Sigmoid colon (tissue), 6 donors: ENCODE measurements at regions not wholly inside any gene's neighbourhood (a gene's known extent, or its start where the extent isn't known, plus 50 kb on each side); places are given as distances from the start of the nearest gene placed in this dataset.
"Not testable (repeated sequence)": the region's sequence is repeated elsewhere in the genome, so short reads cannot be mapped to it uniquely, and the experiment has no call there.

ENCODE experiments used
- DNase-seq: peaks from one replicate; pipeline ENCODE4 v3.0.0-alpha.2; 2019
- H3K27ac ChIP-seq, 4 donors: fragments of 200-600 bp; sonication (generic); one replicate each; pipeline ENCODE4 v1.5.1; 2016 to 2019; ENCODE audit warnings: mild to moderate bottlenecking in 1 of 4
- H3K27me3 ChIP-seq, 3 donors: fragments of 200-600 bp; sonication (generic); one replicate each; pipeline ENCODE4 v1.5.1; 2019; ENCODE audit warnings: mild to moderate bottlenecking in 1 of 3
- H3K36me3 ChIP-seq, 4 donors: fragments of 200-600 bp; sonication (generic); one replicate each; pipeline ENCODE4 v1.5.1; 2016 to 2019
- H3K4me1 ChIP-seq, 4 donors: fragments of 200-600 bp; sonication (generic); one replicate each; pipeline ENCODE4 v1.5.1; 2017 to 2019
- H3K4me3 ChIP-seq, 4 donors: fragments of 200-600 bp; sonication (generic); one replicate each; pipeline ENCODE4 v1.5.1; 2017 to 2019; ENCODE audit warnings: mild to moderate bottlenecking in 2 of 4, moderate library complexity in 1 of 4
- H3K9me3 ChIP-seq, 4 donors: fragments of 200-600 bp in 3 of 4; sonication (generic) in 3 of 4; one replicate each; pipeline versions ENCODE4 v1.5.1 to v1.6.1; 2013 to 2019
- EP300 ChIP-seq, 4 donors: sonication (generic); formaldehyde crosslinking; IDR thresholded peaks; one replicate each; pipeline ENCODE4 v1.6.1; 2017; ENCODE audit warnings: antibody characterized with exemption in 4 of 4
- POLR2A ChIP-seq, 2 donors: fragments of 450-650 bp; IDR thresholded peaks; one replicate each; pipeline ENCODE4 v1.6.1; 2016; ENCODE audit warnings: antibody characterized with exemption in 2 of 2, mild to moderate bottlenecking in 2 of 2, moderate library complexity in 2 of 2
- POLR2AphosphoS5 ChIP-seq, 4 donors: sonication (generic); formaldehyde crosslinking; IDR thresholded peaks; one replicate each; pipeline ENCODE4 v1.6.1; 2017; ENCODE audit warnings: antibody characterized with exemption in 4 of 4
- WGBS, 2 donors: extraction: QIAGEN DNeasy Blood & Tissue Kit; methylation state at CpG; one replicate each; pipeline ENCODE4 v1.1.7; 2013; 5-methylcytosine and 5-hydroxymethylcytosine counted together
- intact Hi-C: fragments of 100-400 bp; cut with DNase I; formaldehyde crosslinking; loops from one replicate; pipeline ENCODE4 v1.15.1; 2023
- TF ChIP-seq, protein P1 (sequence below), 4 experiments: fragments of 450-650 bp in 3 of 4; fragments of 200-600 bp in 1 of 4; IDR thresholded peaks; one replicate each; pipeline ENCODE4 v1.5.1; 2016 to 2019; ENCODE audit warnings: antibody characterized with exemption in 4 of 4, mild to moderate bottlenecking in 3 of 4, moderate library complexity in 2 of 4
- donor health status: healthy with polysubstance abuse.
- donor health status: healthy.

- H3K27ac ChIP-seq, H3K27me3 ChIP-seq, DNase-seq, H3K4me3 ChIP-seq, H3K4me1 ChIP-seq, H3K9me3 ChIP-seq, intact Hi-C loops, H3K36me3 ChIP-seq: not testable (repeated sequence)
- WGBS, 2 donors: 94 to 95% methylated on average over 26 to 28 of the region's 28 CpGs
Measured at GRCh38 chr10:15921423-15921945, 61.2 kb upstream of the MINDY3 start.

DNA sequence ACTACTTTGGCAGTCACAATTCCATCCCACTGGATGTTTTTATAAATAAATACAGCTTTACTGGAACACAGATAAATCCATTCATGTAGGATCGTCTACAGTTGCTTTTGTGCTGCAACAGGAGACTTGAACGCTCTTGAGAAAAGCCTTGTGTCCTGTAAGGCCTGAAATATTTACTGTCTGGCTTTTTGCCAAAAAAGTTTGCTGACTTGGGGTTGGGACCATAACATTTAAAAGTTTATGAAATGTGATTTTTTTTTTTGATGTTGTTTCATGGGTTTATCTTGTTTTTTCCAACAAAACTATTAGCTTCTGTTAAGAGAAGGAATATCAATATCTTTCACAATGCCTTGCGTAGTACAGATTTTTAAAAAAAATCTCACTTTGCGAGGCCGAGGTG, 71.1 kb upstream of the MINDY3 start:
- H3K36me3 ChIP-seq: no peaks in the 10 kb centered on the region
- no peak for DNase-seq
- no peak overlapping the region for H3K27ac ChIP-seq
- no peaks in the 10 kb centered on the region for H3K9me3 ChIP-seq
- H3K4me1 ChIP-seq: no peaks in the 10 kb centered on the region
- no peak overlapping the region for H3K4me3 ChIP-seq
- TF ChIP-seq POLR2AphosphoS5 (IDR thresholded peaks at IDR 0.05) (no peak), POLR2A (IDR thresholded peaks at IDR 0.05) (no peak), EP300 (IDR thresholded peaks at IDR 0.05) (no peak)
- TF ChIP-seq, protein P1, sequence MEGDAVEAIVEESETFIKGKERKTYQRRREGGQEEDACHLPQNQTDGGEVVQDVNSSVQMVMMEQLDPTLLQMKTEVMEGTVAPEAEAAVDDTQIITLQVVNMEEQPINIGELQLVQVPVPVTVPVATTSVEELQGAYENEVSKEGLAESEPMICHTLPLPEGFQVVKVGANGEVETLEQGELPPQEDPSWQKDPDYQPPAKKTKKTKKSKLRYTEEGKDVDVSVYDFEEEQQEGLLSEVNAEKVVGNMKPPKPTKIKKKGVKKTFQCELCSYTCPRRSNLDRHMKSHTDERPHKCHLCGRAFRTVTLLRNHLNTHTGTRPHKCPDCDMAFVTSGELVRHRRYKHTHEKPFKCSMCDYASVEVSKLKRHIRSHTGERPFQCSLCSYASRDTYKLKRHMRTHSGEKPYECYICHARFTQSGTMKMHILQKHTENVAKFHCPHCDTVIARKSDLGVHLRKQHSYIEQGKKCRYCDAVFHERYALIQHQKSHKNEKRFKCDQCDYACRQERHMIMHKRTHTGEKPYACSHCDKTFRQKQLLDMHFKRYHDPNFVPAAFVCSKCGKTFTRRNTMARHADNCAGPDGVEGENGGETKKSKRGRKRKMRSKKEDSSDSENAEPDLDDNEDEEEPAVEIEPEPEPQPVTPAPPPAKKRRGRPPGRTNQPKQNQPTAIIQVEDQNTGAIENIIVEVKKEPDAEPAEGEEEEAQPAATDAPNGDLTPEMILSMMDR (IDR thresholded peaks at IDR 0.05): no peak
- no peaks in the 10 kb centered on the region for H3K27me3 ChIP-seq
- intact Hi-C loops: no loop called here
- WGBS, 2 donors: 83 to 86% methylated on average over 5 of the region's 5 CpGs

DNA sequence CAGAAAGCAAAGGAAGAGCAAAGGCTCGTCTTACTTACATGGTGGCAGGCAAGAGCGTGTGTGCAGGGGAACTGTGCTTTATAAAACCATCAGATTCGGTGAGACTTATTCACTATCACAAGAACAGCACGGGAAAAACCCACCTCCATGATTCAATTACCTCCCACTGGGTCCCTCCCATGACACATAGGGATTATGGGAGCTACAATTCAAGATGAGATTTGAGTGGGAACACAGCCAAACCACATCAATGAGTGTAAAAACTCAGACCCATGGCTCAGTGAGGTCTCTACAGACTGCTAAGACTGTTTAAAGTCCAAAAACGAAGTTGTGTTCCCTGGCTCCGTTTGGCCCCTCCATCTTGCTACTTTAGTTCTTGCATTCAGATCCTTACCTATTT, 79.2 kb upstream of the MINDY3 start:
- DNase-seq, H3K27me3 ChIP-seq, H3K4me3 ChIP-seq, H3K4me1 ChIP-seq, H3K9me3 ChIP-seq, H3K27ac ChIP-seq, H3K36me3 ChIP-seq, intact Hi-C loops: not testable (repeated sequence)
- WGBS, 2 donors: 51 to 74% methylated on average over 6 of the region's 6 CpGs

- no peaks in the 10 kb centered on the region for H3K27me3 ChIP-seq
- no peak for TF ChIP-seq POLR2AphosphoS5 (IDR thresholded peaks at IDR 0.05)
- no peak for TF ChIP-seq EP300 (IDR thresholded peaks at IDR 0.05)
- no peak for TF ChIP-seq POLR2A (IDR thresholded peaks at IDR 0.05)
- TF ChIP-seq, protein P1 (IDR thresholded peaks at IDR 0.05): no peak
- intact Hi-C loops: no loop called here
- H3K9me3 ChIP-seq: no peaks in the 10 kb centered on the region
- 55 to 70% methylated on average over 1 of the region's 1 CpG for WGBS, 2 donors
- no peak overlapping the region for H3K4me3 ChIP-seq
- no peak for DNase-seq
- no peaks in the 10 kb centered on the region for H3K4me1 ChIP-seq
- no peaks in the 10 kb centered on the region for H3K36me3 ChIP-seq
- no peak overlapping the region for H3K27ac ChIP-seq
Measured at GRCh38 chr10:15943426-15943825, 83.1 kb upstream of the MINDY3 start.

GRCh38 chr10:15954188-15954587, 93.9 kb upstream of the MINDY3 start:
- no peak for TF ChIP-seq POLR2AphosphoS5 (IDR thresholded peaks at IDR 0.05)
- TF ChIP-seq, protein P1 (IDR thresholded peaks at IDR 0.05): no peak
- no peak for TF ChIP-seq POLR2A (IDR thresholded peaks at IDR 0.05)
- TF ChIP-seq EP300 (IDR thresholded peaks at IDR 0.05): no peak
- 76 to 87% methylated on average over 4 of the region's 4 CpGs for WGBS, 2 donors
- DNase-seq: no peak
- Histone ChIP-seq H3K4me1 (no peaks in the 10 kb centered on the region), H3K4me3 (no peak overlapping the region), H3K36me3 (no peaks in the 10 kb centered on the region), H3K27me3 (no peaks in the 10 kb centered on the region), H3K9me3 (no peaks in the 10 kb centered on the region), H3K27ac (no peak overlapping the region)
- intact Hi-C loops: no loop called here

- H3K36me3 ChIP-seq: no peaks in the 10 kb centered on the region
- DNase-seq: no peak
- no peaks in the 10 kb centered on the region for H3K4me1 ChIP-seq
- TF ChIP-seq EP300 (IDR thresholded peaks at IDR 0.05): no peak
- TF ChIP-seq POLR2A (IDR thresholded peaks at IDR 0.05): no peak
- TF ChIP-seq POLR2AphosphoS5 (IDR thresholded peaks at IDR 0.05): no peak
- TF ChIP-seq, protein P1 (IDR thresholded peaks at IDR 0.05): no peak
- WGBS, 2 donors: 73 to 81% methylated on average over 5 of the region's 5 CpGs
- H3K27me3 ChIP-seq: no peaks in the 10 kb centered on the region
- H3K4me3 ChIP-seq: no peak overlapping the region
- intact Hi-C loops: no loop called here
- no peaks in the 10 kb centered on the region for H3K9me3 ChIP-seq
- H3K27ac ChIP-seq: no peak overlapping the region
Measured at GRCh38 chr10:15960277-15960676, 100.0 kb upstream of the MINDY3 start.

GRCh38 chr10:15972736-15973135, 112.4 kb upstream of the MINDY3 start:
- H3K4me1 ChIP-seq, DNase-seq, intact Hi-C loops, H3K27ac ChIP-seq, H3K36me3 ChIP-seq, H3K27me3 ChIP-seq, H3K9me3 ChIP-seq, H3K4me3 ChIP-seq: not testable (repeated sequence)
- 75 to 82% methylated on average over 5 of the region's 5 CpGs for WGBS, 2 donors
